Bronchial epithelial cell (primary cell): ENCODE measurements at regions not wholly inside any gene's neighbourhood (a gene's known extent, or its start where the extent isn't known, plus 50 kb on each side); places are given as distances from the start of the nearest gene placed in this dataset.

ENCODE experiments used
- DNase-seq: peaks from one replicate; pipeline ENCODE4 v3.0.0-alpha.2; 2010; ENCODE audit warnings: low read depth
- FAIRE-seq: peaks from 2 replicates; lab custom pipeline; 2011; peaks lifted over from hg19 to GRCh38; lab: Jason Lieb, UNC
- H3K27me3 ChIP-seq: 2 replicates; pipeline ENCODE4 v1.5.1; 2011; ENCODE audit warnings: low read length; ENCODE audit not compliant: control insufficient read depth, insufficient read depth
- H3K36me3 ChIP-seq: 2 replicates; pipeline ENCODE4 v1.5.1; 2011; ENCODE audit warnings: low read length; ENCODE audit not compliant: control insufficient read depth, insufficient read depth
- H3K4me3 ChIP-seq: 2 replicates; pipeline ENCODE4 v1.5.1; 2011; ENCODE audit warnings: mild to moderate bottlenecking, low read depth, low read length, control low read depth
- TF ChIP-seq, protein P1 (sequence below): IDR thresholded peaks from 2 replicates; pipeline ENCODE4 v1.5.1; 2011; ENCODE audit warnings: mild to moderate bottlenecking, moderate library complexity, low read length, control low read depth, inconsistent platforms; ENCODE audit not compliant: insufficient read depth, severe bottlenecking

DNA sequence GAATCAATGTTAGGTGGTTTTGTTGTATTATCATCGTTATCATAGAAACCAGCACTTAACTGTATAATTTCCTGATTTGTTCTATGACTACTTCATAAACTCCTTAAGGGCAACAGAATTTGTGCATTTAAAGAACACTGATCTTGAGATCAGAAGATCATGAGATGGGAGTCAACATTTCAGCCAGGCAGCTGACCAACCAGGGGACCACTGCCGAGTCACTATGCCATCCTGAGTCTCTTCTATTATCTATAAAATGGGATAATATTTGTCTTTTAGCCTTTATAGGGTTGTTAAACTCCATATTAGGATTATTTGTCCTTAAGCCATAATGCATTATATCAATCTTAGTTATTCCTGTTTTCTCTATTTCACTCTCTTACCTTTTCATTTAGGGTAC lies 261.7 kb downstream of the GPAM start:
- no peaks in the 10 kb centered on the region for H3K27me3 ChIP-seq
- H3K36me3 ChIP-seq = no peaks in the 10 kb centered on the region
- H3K4me3 ChIP-seq = no peak overlapping the region
- DNase-seq (no peak), FAIRE-seq (no peak)
- TF ChIP-seq, protein P1, sequence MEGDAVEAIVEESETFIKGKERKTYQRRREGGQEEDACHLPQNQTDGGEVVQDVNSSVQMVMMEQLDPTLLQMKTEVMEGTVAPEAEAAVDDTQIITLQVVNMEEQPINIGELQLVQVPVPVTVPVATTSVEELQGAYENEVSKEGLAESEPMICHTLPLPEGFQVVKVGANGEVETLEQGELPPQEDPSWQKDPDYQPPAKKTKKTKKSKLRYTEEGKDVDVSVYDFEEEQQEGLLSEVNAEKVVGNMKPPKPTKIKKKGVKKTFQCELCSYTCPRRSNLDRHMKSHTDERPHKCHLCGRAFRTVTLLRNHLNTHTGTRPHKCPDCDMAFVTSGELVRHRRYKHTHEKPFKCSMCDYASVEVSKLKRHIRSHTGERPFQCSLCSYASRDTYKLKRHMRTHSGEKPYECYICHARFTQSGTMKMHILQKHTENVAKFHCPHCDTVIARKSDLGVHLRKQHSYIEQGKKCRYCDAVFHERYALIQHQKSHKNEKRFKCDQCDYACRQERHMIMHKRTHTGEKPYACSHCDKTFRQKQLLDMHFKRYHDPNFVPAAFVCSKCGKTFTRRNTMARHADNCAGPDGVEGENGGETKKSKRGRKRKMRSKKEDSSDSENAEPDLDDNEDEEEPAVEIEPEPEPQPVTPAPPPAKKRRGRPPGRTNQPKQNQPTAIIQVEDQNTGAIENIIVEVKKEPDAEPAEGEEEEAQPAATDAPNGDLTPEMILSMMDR = no peak

DNA sequence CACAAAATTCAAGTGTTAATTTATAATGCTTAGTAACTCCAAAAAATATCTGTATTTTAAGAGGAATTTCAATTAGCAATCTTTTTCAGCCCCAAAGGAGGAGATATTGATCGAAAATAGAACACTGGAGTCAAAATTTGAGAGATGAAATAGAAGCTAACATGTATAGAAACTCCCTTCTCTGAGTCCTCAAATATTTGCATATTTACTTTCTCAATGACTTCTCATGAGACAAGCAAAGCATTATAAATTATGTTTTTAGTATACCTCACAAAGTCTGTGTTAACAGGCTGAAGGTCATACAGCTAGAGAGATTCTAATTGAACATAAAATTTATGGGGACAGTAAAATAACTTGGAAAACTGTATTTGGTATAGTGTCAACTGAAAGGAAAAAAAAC lies 260.5 kb downstream of the GPAM start:
- FAIRE-seq (no peak), DNase-seq (no peak)
- Histone ChIP-seq H3K36me3 (no peaks in the 10 kb centered on the region), H3K27me3 (no peaks in the 10 kb centered on the region), H3K4me3 (no peak overlapping the region)
- TF ChIP-seq, protein P1 = no peak

DNA sequence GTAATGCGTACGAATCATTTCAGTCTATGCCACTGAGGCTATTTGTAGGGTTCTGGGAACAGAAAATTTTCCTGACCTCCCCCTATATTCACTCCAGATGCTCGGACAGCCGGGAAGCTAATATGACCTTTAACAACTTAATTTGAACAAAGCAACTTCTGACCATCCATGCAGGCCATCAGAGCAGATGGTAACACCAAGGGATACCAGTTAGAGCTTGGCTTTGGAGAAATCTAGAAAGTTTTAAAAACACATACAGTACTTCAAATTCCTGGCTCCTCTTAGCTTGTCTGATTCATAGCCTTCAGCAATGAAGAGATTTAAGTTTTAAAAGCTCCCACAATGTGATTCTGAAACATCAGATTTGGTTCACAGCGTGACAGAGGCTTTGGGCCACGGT lies 257.3 kb downstream of the GPAM start:
- H3K27me3 ChIP-seq = no peaks in the 10 kb centered on the region
- H3K36me3 ChIP-seq = no peaks in the 10 kb centered on the region
- FAIRE-seq = no peak
- no peak overlapping the region for H3K4me3 ChIP-seq
- no peak for DNase-seq
- TF ChIP-seq, protein P1 = no peak

DNA sequence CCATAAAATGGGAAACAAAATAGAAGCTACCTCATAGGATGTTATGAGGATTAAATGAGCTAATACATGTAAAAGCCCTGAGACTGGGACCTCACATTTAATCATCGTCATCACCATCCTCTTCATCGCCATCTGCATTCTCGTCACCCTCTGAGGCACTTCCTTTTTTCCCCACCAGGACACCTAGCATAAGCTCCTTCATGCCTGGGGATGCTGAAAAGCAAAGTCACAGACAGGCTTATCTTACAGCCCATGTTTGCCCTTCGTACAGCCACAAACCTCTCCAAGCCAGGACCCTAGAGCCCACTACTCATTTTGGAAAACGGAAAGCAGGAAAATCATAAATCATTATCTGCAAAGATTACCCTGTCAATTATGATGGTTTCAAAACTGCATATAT lies 249.6 kb downstream of the GPAM start:
- H3K27me3 ChIP-seq = no peaks in the 10 kb centered on the region
- no peaks in the 10 kb centered on the region for H3K36me3 ChIP-seq
- FAIRE-seq (no peak), DNase-seq (no peak)
- TF ChIP-seq, protein P1 = no peak
- H3K4me3 ChIP-seq = no peak overlapping the region

DNA sequence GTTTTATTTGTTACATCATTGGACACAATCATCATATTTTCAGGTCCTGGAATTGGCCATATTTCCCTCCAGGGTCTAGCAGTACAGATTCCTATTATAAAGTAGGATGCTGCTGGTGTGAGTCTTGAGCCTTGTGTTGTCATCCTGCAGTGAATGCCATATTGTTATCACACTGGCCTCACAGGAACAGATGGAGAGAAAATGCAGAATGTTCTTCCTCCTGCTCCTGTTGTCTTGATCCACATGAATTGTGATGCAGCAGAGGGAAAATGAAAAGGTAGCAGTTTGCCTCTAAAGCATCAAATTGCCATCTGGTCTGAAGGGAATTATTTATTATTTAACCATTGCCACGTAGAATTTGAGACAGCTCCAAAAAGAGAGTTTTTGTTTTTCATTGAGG lies 248.6 kb downstream of the GPAM start:
- Histone ChIP-seq H3K27me3 (no peaks in the 10 kb centered on the region), H3K36me3 (no peaks in the 10 kb centered on the region), H3K4me3 (no peak overlapping the region)
- no peak for FAIRE-seq
- TF ChIP-seq, protein P1 = no peak
- DNase-seq = no peak

DNA sequence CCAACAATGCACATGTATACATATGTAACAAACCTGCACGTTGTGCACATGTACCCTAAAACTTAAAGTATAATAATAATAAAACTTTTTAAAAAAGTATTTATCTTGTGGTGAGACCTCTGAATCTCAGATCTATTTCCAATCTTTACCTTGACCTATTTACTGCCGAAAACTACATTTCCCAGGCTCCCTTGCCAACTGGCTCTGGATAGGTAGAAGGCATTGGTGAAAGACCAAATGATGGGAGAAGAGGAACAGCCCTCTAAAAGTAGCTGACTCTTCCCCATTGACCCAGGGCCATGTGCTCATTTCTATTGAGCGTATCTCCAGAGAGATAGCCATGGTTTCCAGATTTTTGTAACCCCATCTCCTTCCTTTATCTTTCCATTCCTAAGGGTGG lies 247.4 kb downstream of the GPAM start:
- no peak overlapping the region for H3K4me3 ChIP-seq
- no peak for FAIRE-seq
- TF ChIP-seq, protein P1 = no peak
- no peaks in the 10 kb centered on the region for H3K36me3 ChIP-seq
- H3K27me3 ChIP-seq = no peaks in the 10 kb centered on the region
- DNase-seq = no peak
